CD4-positive, alpha-beta memory T cell (primary cell): ENCODE measurements at regions not wholly inside any gene's neighbourhood (a gene's known extent, or its start where the extent isn't known, plus 50 kb on each side); places are given as distances from the start of the nearest gene placed in this dataset.

Experiments
- CTCF ChIA-PET: fragments of 350-600 bp; sonication (Branson Sonifier 250); formaldehyde crosslinking; loops from one replicate; lab custom pipeline; 2021; ENCODE audit warnings: inconsistent platforms; ENCODE audit not compliant: partially characterized antibody; lab: Charles Lee
- POLR2A ChIA-PET: fragments of 350-600 bp; sonication (Branson Sonifier 250); formaldehyde crosslinking; loops from one replicate; lab custom pipeline; 2021; ENCODE audit not compliant: partially characterized antibody; lab: Charles Lee
- DNase-seq, 5 donors: peaks; one replicate each; pipeline versions ENCODE4 v3.0.0 to v3.0.0-alpha.2; 2020 to 2022; ENCODE audit warnings: mixed read lengths in 1 of 5
- H3K27ac ChIP-seq: one replicate; pipeline ENCODE4 v1.7.0; 2013; ENCODE audit warnings: low read depth, low read length
- H3K27me3 ChIP-seq: 2 replicates; pipeline ENCODE4 v1.7.0; 2013; ENCODE audit warnings: mild to moderate bottlenecking, low read length, moderate library complexity; ENCODE audit not compliant: insufficient read depth
- H3K36me3 ChIP-seq: 2 replicates; pipeline ENCODE4 v1.7.0; 2013; ENCODE audit warnings: mild to moderate bottlenecking, low read length, moderate library complexity; ENCODE audit not compliant: insufficient read depth
- H3K4me1 ChIP-seq: 2 replicates; pipeline ENCODE4 v1.7.0; 2013; ENCODE audit warnings: mild to moderate bottlenecking, low read length, moderate library complexity; ENCODE audit not compliant: insufficient read depth
- H3K4me3 ChIP-seq, 2 donors: one replicate each; pipeline ENCODE4 v1.7.0; 2013; ENCODE audit warnings: low read length in 2 of 2, mild to moderate bottlenecking in 1 of 2
- H3K9me3 ChIP-seq, 2 donors: one replicate each; pipeline ENCODE4 v1.7.0; 2013; ENCODE audit warnings: low read length in 2 of 2, control low read depth in 1 of 2; ENCODE audit not compliant: control insufficient read depth in 1 of 2
- H3K27ac Mint-ChIP-seq, 7 donors: one replicate each; pipeline ENCODE4 v1.8.0; 2020 to 2021; ENCODE audit warnings: mixed read lengths in 7 of 7, mild to moderate bottlenecking in 6 of 7, inconsistent platforms in 3 of 7, moderate library complexity in 3 of 7
- H3K27me3 Mint-ChIP-seq, 2 donors: one replicate each; pipeline ENCODE4 v1.8.0; 2020 to 2021; ENCODE audit warnings: mixed read lengths in 2 of 2
- H3K36me3 Mint-ChIP-seq, 2 donors: one replicate each; pipeline ENCODE4 v1.8.0; 2020 to 2021; ENCODE audit warnings: mixed read lengths in 2 of 2, inconsistent platforms in 1 of 2, mild to moderate bottlenecking in 1 of 2
- H3K4me1 Mint-ChIP-seq, 4 donors: one replicate each; pipeline ENCODE4 v1.8.0; 2020 to 2021; ENCODE audit warnings: mixed read lengths in 4 of 4, mild to moderate bottlenecking in 1 of 4
- H3K4me3 Mint-ChIP-seq, 8 donors: one replicate each; pipeline ENCODE4 v1.8.0; 2020 to 2021; ENCODE audit warnings: mixed read lengths in 8 of 8, mild to moderate bottlenecking in 7 of 8, moderate library complexity in 6 of 8, inconsistent platforms in 3 of 8
- H3K9me3 Mint-ChIP-seq, 8 donors: one replicate each; pipeline ENCODE4 v1.8.0; 2020 to 2021; ENCODE audit warnings: mixed read lengths in 8 of 8, mild to moderate bottlenecking in 5 of 8, inconsistent platforms in 3 of 8, moderate library complexity in 1 of 8
- intact Hi-C: fragments of 100-400 bp; cut with micrococcal nuclease; formaldehyde crosslinking; loops from one replicate; pipeline ENCODE4 v1.15.1; 2023
- microRNA-seq: library from miRNA; unstranded; fragments of <30 nt; microRNA quantifications from one replicate; pipeline ENCODE4 v1.2.0, GENCODE V29; 2021; ENCODE audit warnings: borderline replicate concordance, borderline number of aligned reads, borderline microRNAs expressed, mixed read lengths

- no peaks in the 10 kb centered on the region for H3K36me3 ChIP-seq
- peak overlapping the region in 1 of 8 donors; percentile 26 for H3K4me3 Mint-ChIP-seq
- DNase-seq, result no peak
- H3K4me3 ChIP-seq, result no peak overlapping the region
- ChIA-PET POLR2A (interaction anchor here (0.9 to 8.5 kb wide), 3 partner anchors 16 to 39 kb away, joined by 3 to 73 read pairs (median 7); no protein-coding TSS in a partner anchor), CTCF (interaction anchor here (0.8 to 12.7 kb wide), 7 partner anchors 14 to 315 kb away, joined by 3 to 358 read pairs (median 10); no protein-coding TSS in a partner anchor)
- no peaks in the 10 kb centered on the region for H3K36me3 Mint-ChIP-seq
- peaks cover 88% of the 10 kb centered on the region for H3K4me1 ChIP-seq
- H3K4me1 Mint-ChIP-seq, result peaks cover 52 to 64% (median 58%) of the 10 kb centered on the region in 4 donors
- intact Hi-C loops, result no loop called here
- peak overlapping the region in 4 of 7 donors; percentile 53 to 80 (median 61) for H3K27ac Mint-ChIP-seq
- H3K9me3 Mint-ChIP-seq, result no peaks in the 10 kb centered on the region
- no peak overlapping the region for H3K27ac ChIP-seq
- no peaks in the 10 kb centered on the region for H3K27me3 ChIP-seq
- no peaks in the 10 kb centered on the region for H3K9me3 ChIP-seq
- no peaks in the 10 kb centered on the region for H3K27me3 Mint-ChIP-seq
Observed at GRCh38 chr2:134201533-134201932, 52.3 kb upstream of the MGAT5 start.

DNA sequence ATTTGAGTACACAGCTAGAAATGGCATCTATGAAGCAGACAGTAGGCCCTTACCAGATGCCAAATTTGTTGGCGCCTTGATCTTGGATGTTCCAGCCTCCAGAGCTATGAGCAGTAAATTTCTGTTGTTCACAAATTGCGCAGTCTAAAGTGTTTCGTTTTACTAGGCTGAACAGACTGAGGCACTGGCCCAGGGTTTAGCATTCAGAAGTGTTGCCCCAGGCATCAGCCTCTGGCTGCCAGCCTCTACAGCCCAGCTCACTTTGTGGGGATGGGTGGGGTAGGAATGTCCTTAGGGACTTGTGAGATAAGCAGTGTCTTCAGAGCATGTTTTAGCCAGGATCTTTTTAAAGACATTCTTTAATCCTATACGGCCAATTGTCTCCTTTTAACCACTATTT, 51.5 kb upstream of the MGAT5 start:
- Mint-ChIP-seq H3K27me3 (no peaks in the 10 kb centered on the region), H3K4me1 (peaks cover 48 to 56% (median 54%) of the 10 kb centered on the region in 4 donors), H3K9me3 (no peaks in the 10 kb centered on the region), H3K27ac (peak overlapping the region in 4 of 7 donors; percentile 38 to 85 (median 58)), H3K36me3 (no peaks in the 10 kb centered on the region), H3K4me3 (peak overlapping the region in 3 of 8 donors; percentile 21 to 60 (median 51))
- Histone ChIP-seq H3K4me3 (no peak overlapping the region), H3K4me1 (peaks cover 88% of the 10 kb centered on the region), H3K36me3 (no peaks in the 10 kb centered on the region), H3K27me3 (no peaks in the 10 kb centered on the region), H3K9me3 (no peaks in the 10 kb centered on the region), H3K27ac (no peak overlapping the region)
- ChIA-PET POLR2A (interaction anchor here (0.9 to 8.5 kb wide), 3 partner anchors 15 to 40 kb away, joined by 3 to 73 read pairs (median 7); no protein-coding TSS in a partner anchor), CTCF (interaction anchor here (2.8 to 12.7 kb wide), 4 partner anchors 15 to 83 kb away, joined by 10 to 358 read pairs (median 76); no protein-coding TSS in a partner anchor)
- intact Hi-C loops, result no loop called here
- no peak for DNase-seq

DNA sequence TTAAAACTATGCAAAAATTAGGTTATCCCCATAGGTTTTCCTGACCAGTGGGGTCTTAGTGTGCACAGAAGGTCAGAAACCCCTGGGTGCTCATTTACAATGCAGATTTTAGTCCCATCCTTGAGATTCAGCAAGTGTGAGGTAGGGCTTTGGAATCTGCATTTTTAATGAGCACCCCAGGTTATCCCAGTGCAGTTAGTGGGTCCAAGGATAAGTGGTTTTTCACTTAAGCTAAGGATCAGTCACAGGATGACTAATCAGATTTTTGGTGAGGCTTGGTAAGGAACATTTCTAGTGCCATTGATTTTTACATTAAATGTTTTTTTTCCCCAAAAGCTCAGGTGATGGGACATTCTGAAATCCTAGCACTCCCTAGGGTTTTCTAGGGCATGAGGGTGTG, 50.7 kb upstream of the MGAT5 start:
- Histone ChIP-seq H3K4me1 (peaks cover 88% of the 10 kb centered on the region), H3K27me3 (no peaks in the 10 kb centered on the region), H3K27ac (no peak overlapping the region), H3K36me3 (no peaks in the 10 kb centered on the region), H3K4me3 (no peak overlapping the region), H3K9me3 (no peaks in the 10 kb centered on the region)
- POLR2A ChIA-PET, result interaction anchor here (0.7 to 8.5 kb wide), 5 partner anchors 8 to 117 kb away, joined by 3 to 98 read pairs (median 7); no protein-coding TSS in a partner anchor
- Mint-ChIP-seq H3K4me3 (no peak overlapping the region), H3K27me3 (no peaks in the 10 kb centered on the region), H3K9me3 (no peaks in the 10 kb centered on the region), H3K36me3 (no peaks in the 10 kb centered on the region), H3K4me1 (peaks cover 47 to 56% (median 49%) of the 10 kb centered on the region in 4 donors), H3K27ac (peak overlapping the region in 2 of 7 donors; percentile 37 to 85)
- intact Hi-C loops, result no loop called here
- CTCF ChIA-PET, result interaction anchor here (2.8 to 12.7 kb wide), 4 partner anchors 14 to 84 kb away, joined by 10 to 358 read pairs (median 96); no protein-coding TSS in a partner anchor
- DNase-seq, result no peak

Small RNA genes lying in the stretch of these regions (microRNA-seq; reads per million reads assigned to microRNA genes)
- gene MIR3679, result 3.1 reads per million, percentile 13 among the genes with 10 or more reads in this experiment
